ENCODE measurements at regions not wholly inside any gene's neighbourhood (a gene's known extent, or its start where the extent isn't known, plus 50 kb on each side); places are given as distances from the start of the nearest gene placed in this dataset.

- no peaks in the 10 kb centered on the region for H4K20me1 ChIP-seq (ENCODE audit: insufficient read depth, low read length)
- no peaks in the 10 kb centered on the region for H3K4me1 Mint-ChIP-seq
- no peak overlapping the region for H2AFZ ChIP-seq (ENCODE audit: insufficient read depth, low read depth, low read length, poor library complexity, severe bottlenecking)
- DNase-seq: no peak
- H3K27me3 Mint-ChIP-seq (ENCODE audit: low read depth in 3 of 3): no peaks in the 10 kb centered on the region
- no peaks in the 10 kb centered on the region for H3K27me3 ChIP-seq (ENCODE audit: control insufficient read depth in 2 of 2, insufficient read depth in 2 of 2, low read length in 2 of 2)
- H3K36me3 Mint-ChIP-seq: no peaks in the 10 kb centered on the region
- no peaks in the 10 kb centered on the region for H3K4me1 ChIP-seq (ENCODE audit: control insufficient read depth in 1 of 2, insufficient read depth in 2 of 2, low read length in 2 of 2)
- no peaks in the 10 kb centered on the region for H3K36me3 ChIP-seq (replicated peaks in 1 of 2; ENCODE audit: control insufficient read depth in 1 of 2, insufficient read depth in 2 of 2, low read length in 2 of 2)
- no peak overlapping the region for H3K27ac Mint-ChIP-seq
- no peaks in the 10 kb centered on the region for H3K9me3 ChIP-seq (replicated peaks in 1 of 2; ENCODE audit: control insufficient read depth in 1 of 2, insufficient read depth in 1 of 2, low read length in 2 of 2)
- H3K79me2 ChIP-seq (ENCODE audit: insufficient read depth, low read length): no peaks in the 10 kb centered on the region
- no peak overlapping the region for H3K4me3 Mint-ChIP-seq
- no peak for TF ChIP-seq CTCF (IDR thresholded peaks at IDR 0.05)
- 57% methylated on average over 1 of the region's 2 CpGs for WGBS (ENCODE audit: insufficient coverage)
- no peak overlapping the region for H3K9ac ChIP-seq (ENCODE audit: insufficient read depth, low read length, poor library complexity, severe bottlenecking)
- peaks cover 0 to 5% (median 2%) of the 10 kb centered on the region in 7 donors for H3K9me3 Mint-ChIP-seq
- intact Hi-C loops (cut with micrococcal nuclease): no loop called here
- H3K4me3 ChIP-seq (replicated peaks in 1 of 3; ENCODE audit: low read depth in 2 of 3, low read length in 3 of 3): no peak overlapping the region
- no peak overlapping the region for H3K4me2 ChIP-seq (replicated peaks; ENCODE audit: extremely low read depth, low read length, poor library complexity, severe bottlenecking)
- H3K27ac ChIP-seq (ENCODE audit: low read depth in 1 of 2, low read length in 2 of 2): no peak overlapping the region
Observed at GRCh38 chr4:31974490-31975002, 1254.4 kb downstream of the PCDH7 start.

- Histone ChIP-seq H2AFZ (ENCODE audit: insufficient read depth, low read depth, low read length, poor library complexity, severe bottlenecking) (no peak overlapping the region), H4K20me1 (ENCODE audit: insufficient read depth, low read length) (no peaks in the 10 kb centered on the region), H3K9ac (ENCODE audit: insufficient read depth, low read length, poor library complexity, severe bottlenecking) (no peak overlapping the region), H3K9me3 (replicated peaks in 1 of 2; ENCODE audit: control insufficient read depth in 1 of 2, insufficient read depth in 1 of 2, low read length in 2 of 2) (no peaks in the 10 kb centered on the region), H3K4me2 (replicated peaks; ENCODE audit: extremely low read depth, low read length, poor library complexity, severe bottlenecking) (no peak overlapping the region), H3K27me3 (ENCODE audit: control insufficient read depth in 2 of 2, insufficient read depth in 2 of 2, low read length in 2 of 2) (no peaks in the 10 kb centered on the region), H3K4me3 (replicated peaks in 1 of 3; ENCODE audit: low read depth in 2 of 3, low read length in 3 of 3) (no peak overlapping the region), H3K4me1 (ENCODE audit: control insufficient read depth in 1 of 2, insufficient read depth in 2 of 2, low read length in 2 of 2) (no peaks in the 10 kb centered on the region), H3K27ac (ENCODE audit: low read depth in 1 of 2, low read length in 2 of 2) (no peak overlapping the region), H3K79me2 (ENCODE audit: insufficient read depth, low read length) (no peaks in the 10 kb centered on the region), H3K36me3 (replicated peaks in 1 of 2; ENCODE audit: control insufficient read depth in 1 of 2, insufficient read depth in 2 of 2, low read length in 2 of 2) (no peaks in the 10 kb centered on the region)
- Mint-ChIP-seq H3K4me3 (no peak overlapping the region), H3K27me3 (ENCODE audit: low read depth in 3 of 3) (no peaks in the 10 kb centered on the region), H3K4me1 (no peaks in the 10 kb centered on the region), H3K9me3 (peaks cover 0 to 5% (median 0%) of the 10 kb centered on the region in 7 donors), H3K36me3 (no peaks in the 10 kb centered on the region), H3K27ac (no peak overlapping the region)
- TF ChIP-seq CTCF (IDR thresholded peaks at IDR 0.05): no peak
- no peak for DNase-seq
- intact Hi-C loops (cut with micrococcal nuclease): no loop called here
- 83% methylated on average over 1 of the region's 2 CpGs for WGBS (ENCODE audit: insufficient coverage)
Observed at GRCh38 chr4:31979988-31980387, 1259.8 kb downstream of the PCDH7 start.
